ENCODE measurements at regions not wholly inside any gene's neighbourhood (a gene's known extent, or its start where the extent isn't known, plus 50 kb on each side); places are given as distances from the start of the nearest gene placed in this dataset.

DNA sequence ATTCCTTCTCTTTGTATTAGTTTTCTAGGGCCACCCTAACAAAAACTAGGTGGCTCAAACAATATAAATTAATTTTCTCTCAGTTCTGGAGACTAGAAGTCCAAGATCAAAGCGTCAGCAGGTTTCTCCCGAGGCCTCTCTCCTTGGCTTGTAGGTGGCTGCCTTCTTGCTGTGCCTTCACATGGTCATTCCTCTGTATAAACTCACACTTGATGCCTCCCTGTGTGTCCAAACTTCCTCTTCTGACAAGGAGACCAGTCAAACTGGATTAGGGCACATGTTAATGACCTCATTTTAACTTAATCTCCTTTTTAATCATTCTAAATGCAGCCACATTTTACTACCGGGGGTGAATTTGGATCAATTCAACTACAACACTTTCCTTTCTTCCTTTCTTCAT, 691.1 kb downstream of the DIPK2A start:
- Mint-ChIP-seq H3K9me3 (ENCODE audit: unreplicated experiment) (peaks cover 21% of the 10 kb centered on the region), H3K27ac (ENCODE audit: unreplicated experiment) (no peak overlapping the region), H3K36me3 (ENCODE audit: low read depth, unreplicated experiment) (no peaks in the 10 kb centered on the region), H3K4me1 (ENCODE audit: low read depth, unreplicated experiment) (no peaks in the 10 kb centered on the region), H3K27me3 (ENCODE audit: low read depth, unreplicated experiment) (no peaks in the 10 kb centered on the region), H3K4me3 (ENCODE audit: unreplicated experiment) (no peak overlapping the region)
- H3K27ac ChIP-seq (ENCODE audit: low read depth, low read length) = no peak overlapping the region
- H3K4me2 ChIP-seq (ENCODE audit: low read length) = no peak overlapping the region
- no peak overlapping the region for H2AFZ ChIP-seq (ENCODE audit: low read depth, low read length)
- no peaks in the 10 kb centered on the region for H3K27me3 ChIP-seq (ENCODE audit: insufficient read depth, low read length)
- H3K9me3 ChIP-seq (ENCODE audit: insufficient read depth, low read depth, low read length) = peaks cover 2% of the 10 kb centered on the region
- DNase-seq (ENCODE audit: low read depth) (no peak), FAIRE-seq (no peak)
- TF ChIP-seq EZH2 (IDR thresholded peaks at IDR 0.05; ENCODE audit: insufficient read depth, low read length) = no peak
- TF ChIP-seq, protein P1, sequence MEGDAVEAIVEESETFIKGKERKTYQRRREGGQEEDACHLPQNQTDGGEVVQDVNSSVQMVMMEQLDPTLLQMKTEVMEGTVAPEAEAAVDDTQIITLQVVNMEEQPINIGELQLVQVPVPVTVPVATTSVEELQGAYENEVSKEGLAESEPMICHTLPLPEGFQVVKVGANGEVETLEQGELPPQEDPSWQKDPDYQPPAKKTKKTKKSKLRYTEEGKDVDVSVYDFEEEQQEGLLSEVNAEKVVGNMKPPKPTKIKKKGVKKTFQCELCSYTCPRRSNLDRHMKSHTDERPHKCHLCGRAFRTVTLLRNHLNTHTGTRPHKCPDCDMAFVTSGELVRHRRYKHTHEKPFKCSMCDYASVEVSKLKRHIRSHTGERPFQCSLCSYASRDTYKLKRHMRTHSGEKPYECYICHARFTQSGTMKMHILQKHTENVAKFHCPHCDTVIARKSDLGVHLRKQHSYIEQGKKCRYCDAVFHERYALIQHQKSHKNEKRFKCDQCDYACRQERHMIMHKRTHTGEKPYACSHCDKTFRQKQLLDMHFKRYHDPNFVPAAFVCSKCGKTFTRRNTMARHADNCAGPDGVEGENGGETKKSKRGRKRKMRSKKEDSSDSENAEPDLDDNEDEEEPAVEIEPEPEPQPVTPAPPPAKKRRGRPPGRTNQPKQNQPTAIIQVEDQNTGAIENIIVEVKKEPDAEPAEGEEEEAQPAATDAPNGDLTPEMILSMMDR (IDR thresholded peaks at IDR 0.05; ENCODE audit: insufficient read depth, low read depth, low read length) = no peak
- no peaks in the 10 kb centered on the region for H3K36me3 ChIP-seq (ENCODE audit: insufficient read depth, low read length)
- no peaks in the 10 kb centered on the region for H3K79me2 ChIP-seq (ENCODE audit: insufficient read depth, low read length)
- no peaks in the 10 kb centered on the region for H4K20me1 ChIP-seq (ENCODE audit: insufficient read depth, low read length)
- H3K4me3 ChIP-seq (ENCODE audit: insufficient read depth, low read depth, low read length) = no peak overlapping the region
- no peak overlapping the region for H3K9ac ChIP-seq (ENCODE audit: low read length)
- H3K4me1 ChIP-seq (ENCODE audit: insufficient read depth, low read length) = no peaks in the 10 kb centered on the region

DNA sequence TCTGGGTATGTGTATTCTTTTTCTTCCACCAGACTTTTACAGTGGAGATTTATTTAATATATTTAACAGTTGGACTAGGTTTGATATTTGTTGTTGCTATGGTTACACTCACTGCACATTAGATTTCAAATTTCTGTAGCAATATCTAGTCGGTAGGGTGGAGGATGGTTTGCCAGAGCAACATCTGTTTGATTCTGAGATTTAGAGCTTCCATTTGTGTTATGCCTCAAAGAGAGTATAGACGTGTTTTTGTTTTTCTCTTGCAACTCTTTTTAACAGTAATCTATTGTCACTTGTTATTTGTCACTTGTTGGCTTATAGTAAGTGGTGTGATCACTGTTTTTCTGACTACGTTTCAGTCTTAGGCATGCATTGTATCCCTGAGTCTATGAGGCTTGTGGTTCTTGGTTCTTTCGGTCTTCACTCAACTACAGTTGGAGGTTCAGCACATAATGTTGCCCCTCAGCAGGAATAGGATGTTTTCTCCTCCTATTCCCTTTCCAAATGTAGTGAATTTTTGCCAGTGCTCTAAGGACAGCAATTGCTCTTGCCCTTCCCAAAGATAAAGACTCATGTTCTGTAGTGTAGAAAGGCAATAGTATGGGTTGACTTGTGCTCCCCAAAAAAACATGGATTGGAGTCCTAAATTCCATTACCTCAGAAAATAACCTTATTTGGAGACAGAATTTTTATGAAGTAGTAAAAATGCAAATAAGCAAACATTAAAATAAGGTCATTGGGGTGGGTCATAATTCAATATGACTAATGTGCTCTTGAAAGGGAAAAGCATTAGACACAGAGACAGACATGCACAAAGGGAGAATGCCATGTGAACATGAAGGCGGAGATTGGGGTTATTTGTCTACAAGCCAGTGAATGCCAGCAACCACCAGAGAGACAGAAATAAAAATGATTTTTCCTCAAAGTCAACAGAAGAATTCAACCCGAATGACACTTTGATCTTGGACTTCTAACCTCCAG, 692.1 kb downstream of the DIPK2A start:
- TF ChIP-seq, protein P1 (IDR thresholded peaks at IDR 0.05; ENCODE audit: insufficient read depth, low read depth, low read length) = no peak
- TF ChIP-seq EZH2 (IDR thresholded peaks at IDR 0.05; ENCODE audit: insufficient read depth, low read length) = no peak
- FAIRE-seq (no peak), DNase-seq (ENCODE audit: low read depth) (no peak)
- H3K27ac ChIP-seq (ENCODE audit: low read depth, low read length) = no peak overlapping the region
- peaks cover 2% of the 10 kb centered on the region for H3K9me3 ChIP-seq (ENCODE audit: insufficient read depth, low read depth, low read length)
- no peaks in the 10 kb centered on the region for H3K36me3 ChIP-seq (ENCODE audit: insufficient read depth, low read length)
- no peak overlapping the region for H3K9ac ChIP-seq (ENCODE audit: low read length)
- H3K4me3 ChIP-seq (ENCODE audit: insufficient read depth, low read depth, low read length) = no peak overlapping the region
- no peak overlapping the region for H3K4me3 Mint-ChIP-seq (ENCODE audit: unreplicated experiment)
- no peaks in the 10 kb centered on the region for H3K79me2 ChIP-seq (ENCODE audit: insufficient read depth, low read length)
- H3K36me3 Mint-ChIP-seq (ENCODE audit: low read depth, unreplicated experiment) = no peaks in the 10 kb centered on the region
- no peaks in the 10 kb centered on the region for H4K20me1 ChIP-seq (ENCODE audit: insufficient read depth, low read length)
- peaks cover 21% of the 10 kb centered on the region for H3K9me3 Mint-ChIP-seq (ENCODE audit: unreplicated experiment)
- H3K27me3 ChIP-seq (ENCODE audit: insufficient read depth, low read length) = no peaks in the 10 kb centered on the region
- H2AFZ ChIP-seq (ENCODE audit: low read depth, low read length) = no peak overlapping the region
- H3K27me3 Mint-ChIP-seq (ENCODE audit: low read depth, unreplicated experiment) = no peaks in the 10 kb centered on the region
- H3K4me1 Mint-ChIP-seq (ENCODE audit: low read depth, unreplicated experiment) = no peaks in the 10 kb centered on the region
- no peak overlapping the region for H3K4me2 ChIP-seq (ENCODE audit: low read length)
- no peaks in the 10 kb centered on the region for H3K4me1 ChIP-seq (ENCODE audit: insufficient read depth, low read length)
- H3K27ac Mint-ChIP-seq (ENCODE audit: unreplicated experiment) = no peak overlapping the region

DNA sequence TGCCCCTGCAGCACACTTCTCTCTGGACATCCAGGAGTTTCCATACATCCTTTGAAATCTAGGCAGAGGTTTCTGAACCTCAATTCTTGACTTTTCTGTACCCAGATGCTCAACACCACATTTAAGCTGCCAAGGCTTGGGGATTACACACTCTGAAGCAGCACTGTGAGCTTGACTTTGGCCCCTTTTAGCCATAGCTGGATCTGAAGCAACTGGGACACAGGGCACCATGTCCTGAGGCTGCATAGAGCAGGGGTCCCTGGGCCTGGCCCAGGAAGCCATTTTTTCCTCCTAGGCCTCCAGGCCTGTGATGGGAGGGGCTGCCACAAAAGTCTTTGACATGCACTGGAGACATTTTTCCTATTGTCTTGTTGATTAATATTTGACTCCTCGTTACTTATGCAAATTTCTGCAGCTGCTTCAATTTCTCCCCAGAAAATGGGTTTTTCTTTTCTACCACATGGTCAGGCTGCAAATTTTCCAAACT, 694.0 kb downstream of the DIPK2A start:
- no peaks in the 10 kb centered on the region for H3K36me3 ChIP-seq (ENCODE audit: insufficient read depth, low read length)
- H3K27ac Mint-ChIP-seq (ENCODE audit: unreplicated experiment) = no peak overlapping the region

More for the DNA sequence above, 694.0 kb downstream of the DIPK2A start:
- H3K79me2 ChIP-seq (ENCODE audit: insufficient read depth, low read length) = no peaks in the 10 kb centered on the region
- H3K27ac ChIP-seq (ENCODE audit: low read depth, low read length) = no peak overlapping the region
- H3K9ac ChIP-seq (ENCODE audit: low read length) = no peak overlapping the region
- H3K4me1 ChIP-seq (ENCODE audit: insufficient read depth, low read length) = no peaks in the 10 kb centered on the region
- H3K27me3 Mint-ChIP-seq (ENCODE audit: low read depth, unreplicated experiment) = no peaks in the 10 kb centered on the region
- no peak overlapping the region for H3K4me3 Mint-ChIP-seq (ENCODE audit: unreplicated experiment)
- no peak overlapping the region for H2AFZ ChIP-seq (ENCODE audit: low read depth, low read length)
- H3K36me3 Mint-ChIP-seq (ENCODE audit: low read depth, unreplicated experiment) = no peaks in the 10 kb centered on the region
- no peak overlapping the region for H3K4me2 ChIP-seq (ENCODE audit: low read length)
- no peak for TF ChIP-seq EZH2 (IDR thresholded peaks at IDR 0.05; ENCODE audit: insufficient read depth, low read length)
- TF ChIP-seq, protein P1 (IDR thresholded peaks at IDR 0.05; ENCODE audit: insufficient read depth, low read depth, low read length) = no peak
- H3K9me3 Mint-ChIP-seq (ENCODE audit: unreplicated experiment) = peaks cover 21% of the 10 kb centered on the region
- H3K4me3 ChIP-seq (ENCODE audit: insufficient read depth, low read depth, low read length) = no peak overlapping the region
- peaks cover 2% of the 10 kb centered on the region for H3K9me3 ChIP-seq (ENCODE audit: insufficient read depth, low read depth, low read length)
- DNase-seq (ENCODE audit: low read depth) (no peak), FAIRE-seq (no peak)
- H3K27me3 ChIP-seq (ENCODE audit: insufficient read depth, low read length) = no peaks in the 10 kb centered on the region
- H4K20me1 ChIP-seq (ENCODE audit: insufficient read depth, low read length) = no peaks in the 10 kb centered on the region
- H3K4me1 Mint-ChIP-seq (ENCODE audit: low read depth, unreplicated experiment) = no peaks in the 10 kb centered on the region

All from astrocyte (in vitro differentiated cells and primary cell).